SK-N-SH (cell line): ENCODE measurements at regions not wholly inside any gene's neighbourhood (a gene's known extent, or its start where the extent isn't known, plus 50 kb on each side); places are given as distances from the start of the nearest gene placed in this dataset.
"Not testable (repeated sequence)": the region's sequence is repeated elsewhere in the genome, so short reads cannot be mapped to it uniquely, and the experiment has no call there.

ENCODE experiments used
- CTCF ChIA-PET: fragments of 300-600, 350-600 bp; formaldehyde crosslinking; extraction: SDS; loops from one replicate; lab custom pipeline; 2021; lab: Yijun Ruan, JAX
- POLR2A ChIA-PET: fragments of 350-600 bp; sonication (Branson Sonifier 250); formaldehyde crosslinking; extraction: SDS; loops from one replicate; lab custom pipeline; 2020; ENCODE audit warnings: antibody characterized with exemption, inconsistent platforms; lab: Yijun Ruan, JAX
- DNase-seq: peaks from one replicate; pipeline ENCODE4 v3.0.0; 2012
- H2AFZ ChIP-seq: fragments of 200-600 bp; sonication (generic); 2 replicates; pipeline ENCODE4 v1.8.1; 2016; ENCODE audit warnings: antibody characterized with exemption, mild to moderate bottlenecking, low read depth
- H3F3A ChIP-seq: fragments of 200-600 bp; sonication (generic); replicated peaks from 2 replicates; pipeline ENCODE3; 2016; ENCODE audit warnings: antibody characterized with exemption, mild to moderate bottlenecking; ENCODE audit not compliant: insufficient read depth
- H3K27ac ChIP-seq, 2 experiments: fragments of 200-500 bp in 1 of 2; fragments of 200-600 bp in 1 of 2; sonication (Bioruptor generic) in 1 of 2; sonication (generic), shearing (Covaris generic) in 1 of 2; 2 replicates each; pipeline versions ENCODE4 v1.5.1 to v1.6.1; 2014 to 2016; ENCODE audit warnings: low read depth in 2 of 2, inconsistent platforms in 1 of 2, low read length in 1 of 2, mild to moderate bottlenecking in 1 of 2, mixed read lengths in 1 of 2
- H3K27me3 ChIP-seq: fragments of 200-600 bp; sonication (generic), shearing (Covaris generic); 2 replicates; pipeline ENCODE4 v1.6.1; 2016; ENCODE audit warnings: mixed run types; ENCODE audit not compliant: insufficient read depth
- H3K36me3 ChIP-seq, 2 experiments: fragments of 200-500 bp in 1 of 2; fragments of 200-600 bp in 1 of 2; sonication (Bioruptor generic) in 1 of 2; sonication (generic) in 1 of 2; replicated peaks in 1 of 2; 2 replicates each; pipeline versions ENCODE3 to v1.5.1; 2014 to 2016; ENCODE audit warnings: low read length in 1 of 2, mild to moderate bottlenecking in 1 of 2; ENCODE audit not compliant: insufficient read depth in 2 of 2, control insufficient read depth in 1 of 2
- H3K4me1 ChIP-seq, 2 experiments: fragments of 200-500 bp in 1 of 2; fragments of 200-600 bp in 1 of 2; sonication (Bioruptor generic) in 1 of 2; sonication (generic), shearing (Covaris generic) in 1 of 2; 2 replicates each; pipeline versions ENCODE4 v1.5.1 to v1.6.1; 2014 to 2016; ENCODE audit warnings: low read depth in 1 of 2, low read length in 1 of 2, mixed run types in 1 of 2; ENCODE audit not compliant: insufficient read depth in 2 of 2, control insufficient read depth in 1 of 2
- H3K4me2 ChIP-seq: fragments of 200-600 bp; sonication (generic), shearing (Covaris generic); 2 replicates; pipeline ENCODE4 v1.6.1; 2017; ENCODE audit warnings: mixed run types
- H3K4me3 ChIP-seq, 2 experiments: fragments of 200-500 bp in 1 of 2; fragments of 200-600 bp in 1 of 2; sonication (Bioruptor generic) in 1 of 2; sonication (generic), shearing (Covaris generic) in 1 of 2; 2 replicates each; pipeline versions ENCODE4 v1.5.1 to v1.8.1; 2014 to 2016; ENCODE audit warnings: low read depth in 2 of 2, inconsistent platforms in 1 of 2, low read length in 1 of 2, mild to moderate bottlenecking in 1 of 2, mixed read lengths in 1 of 2, moderate library complexity in 1 of 2
- H3K79me2 ChIP-seq: fragments of 200-600 bp; sonication (generic); 2 replicates; pipeline ENCODE4 v1.8.1; 2017; ENCODE audit warnings: mild to moderate bottlenecking; ENCODE audit not compliant: insufficient read depth
- H3K9ac ChIP-seq: fragments of 200-600 bp; sonication (generic); 2 replicates; pipeline ENCODE4 v1.6.1; 2017; ENCODE audit warnings: mixed run types
- H3K9me2 ChIP-seq: fragments of 200-600 bp; sonication (generic); 2 replicates; pipeline ENCODE4 v1.6.1; 2017; ENCODE audit warnings: mixed run types
- H3K9me3 ChIP-seq: fragments of 200-600 bp; sonication (generic); 2 replicates; pipeline ENCODE4 v1.6.1; 2017; ENCODE audit warnings: mixed run types, mild to moderate bottlenecking, moderate library complexity
- H4K20me1 ChIP-seq: fragments of 200-600 bp; sonication (generic); 2 replicates; pipeline ENCODE4 v1.6.1; 2017; ENCODE audit warnings: mild to moderate bottlenecking, mixed run types; ENCODE audit not compliant: insufficient read depth
- CHD2 ChIP-seq: fragments of 150-350 bp; IDR thresholded peaks from 2 replicates; pipeline ENCODE4 v1.6.1; 2018; ENCODE audit warnings: low read length; ENCODE audit not compliant: partially characterized antibody
- ELF1 ChIP-seq: IDR thresholded peaks from 2 replicates; pipeline ENCODE4 v1.4.0; 2012
- EZH2phosphoT487 ChIP-seq: fragments of 200-600 bp; sonication (generic); IDR thresholded peaks from 2 replicates; pipeline ENCODE4 v1.6.1; 2017; ENCODE audit warnings: low read depth, mixed run types, mild to moderate bottlenecking, antibody characterized with exemption, moderate library complexity, borderline replicate concordance
- FOSL2 ChIP-seq: IDR thresholded peaks from 2 replicates; pipeline ENCODE4 v1.4.0; 2012; ENCODE audit warnings: low read depth, mild to moderate bottlenecking, moderate library complexity, borderline replicate concordance
- FOXJ3 ChIP-seq: sonication (generic); formaldehyde crosslinking; IDR thresholded peaks from 2 replicates; pipeline ENCODE4 v1.5.1; 2020; ENCODE audit warnings: mild to moderate bottlenecking, missing genetic modification reagents
- GATA2 ChIP-seq: sonication (generic); formaldehyde crosslinking; IDR thresholded peaks from 2 replicates; pipeline ENCODE4 v1.5.0; 2020; ENCODE audit warnings: mild to moderate bottlenecking, missing genetic modification reagents
- NRF1 ChIP-seq: IDR thresholded peaks from 2 replicates; pipeline ENCODE4 v1.6.1; 2012; ENCODE audit warnings: low read depth, mild to moderate bottlenecking, low read length
- RXRA ChIP-seq: IDR thresholded peaks from 2 replicates; pipeline ENCODE4 v1.4.0; 2012; ENCODE audit warnings: low read depth, mild to moderate bottlenecking, borderline replicate concordance
- YY1 ChIP-seq: IDR thresholded peaks from 2 replicates; pipeline ENCODE4 v1.4.0; 2012; ENCODE audit warnings: low read depth, mild to moderate bottlenecking
- WGBS: methylation state at CpG from one replicate; pipeline ENCODE4 v1.1.6; 2017; ENCODE audit warnings: low lambda C conversion rate; 5-methylcytosine and 5-hydroxymethylcytosine counted together
- TF ChIP-seq, protein P1 (sequence below): IDR thresholded peaks from 2 replicates; pipeline ENCODE4 v1.6.1; 2012; ENCODE audit warnings: mild to moderate bottlenecking, low read depth, low read length, moderate library complexity

DNA sequence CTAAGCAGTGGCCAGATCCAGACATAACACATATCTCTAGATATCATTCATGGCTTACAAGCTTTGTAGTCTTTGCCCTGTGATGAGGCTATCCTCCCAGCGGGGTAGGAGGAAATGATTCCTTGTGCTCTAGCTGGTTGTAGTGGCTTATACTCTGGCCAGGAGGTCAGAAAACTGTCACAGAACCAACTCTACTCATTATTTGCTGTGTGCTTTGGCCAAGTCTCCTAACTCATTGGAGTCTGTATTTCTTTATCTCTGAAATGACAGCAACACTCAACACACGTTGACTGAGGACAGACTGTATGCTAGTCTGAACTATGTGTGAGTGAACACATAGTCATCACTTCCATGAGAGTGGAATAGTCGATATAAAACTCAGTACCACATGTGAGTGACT lies 116.7 kb upstream of the F3 start:
- H3K27me3 ChIP-seq, result no peaks in the 10 kb centered on the region
- H4K20me1 ChIP-seq, result no peaks in the 10 kb centered on the region
- no peak overlapping the region for H3K27ac ChIP-seq
- H3K4me3 ChIP-seq, result no peak overlapping the region
- H2AFZ ChIP-seq, result no peak overlapping the region
- H3K79me2 ChIP-seq, result no peaks in the 10 kb centered on the region
- no peak overlapping the region for H3K9ac ChIP-seq
- H3K4me2 ChIP-seq, result no peak overlapping the region
- ChIA-PET POLR2A (no interaction called here), CTCF (no interaction called here)
- no peak for DNase-seq
- WGBS, result 47% methylated on average over 2 of the region's 3 CpGs
- no peaks in the 10 kb centered on the region for H3K9me3 ChIP-seq
- no peaks in the 10 kb centered on the region; a peak in 2 of 4 replicates for H3K4me1 ChIP-seq
- H3K9me2 ChIP-seq, result no peaks in the 10 kb centered on the region
- TF ChIP-seq FOSL2 (no peak), NRF1 (no peak), ELF1 (no peak), YY1 (no peak), CHD2 (no peak), EZH2phosphoT487 (no peak), RXRA (no peak), FOXJ3 (CRISPR knock-in tag) (no peak), GATA2 (CRISPR knock-in tag) (no peak)
- TF ChIP-seq, protein P1, sequence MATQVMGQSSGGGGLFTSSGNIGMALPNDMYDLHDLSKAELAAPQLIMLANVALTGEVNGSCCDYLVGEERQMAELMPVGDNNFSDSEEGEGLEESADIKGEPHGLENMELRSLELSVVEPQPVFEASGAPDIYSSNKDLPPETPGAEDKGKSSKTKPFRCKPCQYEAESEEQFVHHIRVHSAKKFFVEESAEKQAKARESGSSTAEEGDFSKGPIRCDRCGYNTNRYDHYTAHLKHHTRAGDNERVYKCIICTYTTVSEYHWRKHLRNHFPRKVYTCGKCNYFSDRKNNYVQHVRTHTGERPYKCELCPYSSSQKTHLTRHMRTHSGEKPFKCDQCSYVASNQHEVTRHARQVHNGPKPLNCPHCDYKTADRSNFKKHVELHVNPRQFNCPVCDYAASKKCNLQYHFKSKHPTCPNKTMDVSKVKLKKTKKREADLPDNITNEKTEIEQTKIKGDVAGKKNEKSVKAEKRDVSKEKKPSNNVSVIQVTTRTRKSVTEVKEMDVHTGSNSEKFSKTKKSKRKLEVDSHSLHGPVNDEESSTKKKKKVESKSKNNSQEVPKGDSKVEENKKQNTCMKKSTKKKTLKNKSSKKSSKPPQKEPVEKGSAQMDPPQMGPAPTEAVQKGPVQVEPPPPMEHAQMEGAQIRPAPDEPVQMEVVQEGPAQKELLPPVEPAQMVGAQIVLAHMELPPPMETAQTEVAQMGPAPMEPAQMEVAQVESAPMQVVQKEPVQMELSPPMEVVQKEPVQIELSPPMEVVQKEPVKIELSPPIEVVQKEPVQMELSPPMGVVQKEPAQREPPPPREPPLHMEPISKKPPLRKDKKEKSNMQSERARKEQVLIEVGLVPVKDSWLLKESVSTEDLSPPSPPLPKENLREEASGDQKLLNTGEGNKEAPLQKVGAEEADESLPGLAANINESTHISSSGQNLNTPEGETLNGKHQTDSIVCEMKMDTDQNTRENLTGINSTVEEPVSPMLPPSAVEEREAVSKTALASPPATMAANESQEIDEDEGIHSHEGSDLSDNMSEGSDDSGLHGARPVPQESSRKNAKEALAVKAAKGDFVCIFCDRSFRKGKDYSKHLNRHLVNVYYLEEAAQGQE, result no peak
- no peaks in the 10 kb centered on the region for H3K36me3 ChIP-seq
- H3F3A ChIP-seq, result no peaks in the 10 kb centered on the region

GRCh38 chr1:94657776-94658175 lies 116.2 kb upstream of the F3 start:
- POLR2A ChIA-PET, H3K9me2 ChIP-seq, H3K79me2 ChIP-seq, H3K9ac ChIP-seq, CTCF ChIA-PET, DNase-seq, H3K4me1 ChIP-seq, H3K9me3 ChIP-seq, H3K27me3 ChIP-seq, H3K36me3 ChIP-seq, H4K20me1 ChIP-seq, H2AFZ ChIP-seq, H3K27ac ChIP-seq, H3K4me3 ChIP-seq, H3K4me2 ChIP-seq, H3F3A ChIP-seq: not testable (repeated sequence)
- 82% methylated on average over 3 of the region's 4 CpGs for WGBS
